OCI-LY3 (cell line): ENCODE measurements at regions not wholly inside any gene's neighbourhood (a gene's known extent, or its start where the extent isn't known, plus 50 kb on each side); places are given as distances from the start of the nearest gene placed in this dataset.

Experiments used
- CTCF ChIP-seq: fragments of 200-600, 300-600 bp; sonication (generic); IDR thresholded peaks from 2 replicates; pipeline ENCODE4 v1.5.1; 2014; ENCODE audit warnings: antibody characterized with exemption, low read length, low read depth
- EZH2phosphoT487 ChIP-seq: fragments of 200-600 bp; shearing (Covaris generic); IDR thresholded peaks from 2 replicates; pipeline ENCODE4 v1.6.1; 2018; ENCODE audit warnings: antibody characterized with exemption, mixed run types, low read depth

GRCh38 chr5:110017854-110018253 is 328.1 kb downstream of the MAN2A1 start:
- no peak for TF ChIP-seq CTCF
- TF ChIP-seq EZH2phosphoT487 = no peak
